ENCODE measurements at regions not wholly inside any gene's neighbourhood (a gene's known extent, or its start where the extent isn't known, plus 50 kb on each side); places are given as distances from the start of the nearest gene placed in this dataset.

GRCh38 chr10:94085766-94086437, 92.2 kb downstream of the PLCE1 start:
- TF ChIP-seq, protein P1, sequence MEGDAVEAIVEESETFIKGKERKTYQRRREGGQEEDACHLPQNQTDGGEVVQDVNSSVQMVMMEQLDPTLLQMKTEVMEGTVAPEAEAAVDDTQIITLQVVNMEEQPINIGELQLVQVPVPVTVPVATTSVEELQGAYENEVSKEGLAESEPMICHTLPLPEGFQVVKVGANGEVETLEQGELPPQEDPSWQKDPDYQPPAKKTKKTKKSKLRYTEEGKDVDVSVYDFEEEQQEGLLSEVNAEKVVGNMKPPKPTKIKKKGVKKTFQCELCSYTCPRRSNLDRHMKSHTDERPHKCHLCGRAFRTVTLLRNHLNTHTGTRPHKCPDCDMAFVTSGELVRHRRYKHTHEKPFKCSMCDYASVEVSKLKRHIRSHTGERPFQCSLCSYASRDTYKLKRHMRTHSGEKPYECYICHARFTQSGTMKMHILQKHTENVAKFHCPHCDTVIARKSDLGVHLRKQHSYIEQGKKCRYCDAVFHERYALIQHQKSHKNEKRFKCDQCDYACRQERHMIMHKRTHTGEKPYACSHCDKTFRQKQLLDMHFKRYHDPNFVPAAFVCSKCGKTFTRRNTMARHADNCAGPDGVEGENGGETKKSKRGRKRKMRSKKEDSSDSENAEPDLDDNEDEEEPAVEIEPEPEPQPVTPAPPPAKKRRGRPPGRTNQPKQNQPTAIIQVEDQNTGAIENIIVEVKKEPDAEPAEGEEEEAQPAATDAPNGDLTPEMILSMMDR (conservative IDR thresholded peaks at IDR 0.05; ENCODE audit: low read length) = no peak
- no peak for TF ChIP-seq EZH2phosphoT487 (IDR thresholded peaks at IDR 0.05; ENCODE audit: borderline replicate concordance, low read depth, low read length)
